Right cardiac atrium (tissue), 5 donors: ENCODE measurements at regions not wholly inside any gene's neighbourhood (a gene's known extent, or its start where the extent isn't known, plus 50 kb on each side); places are given as distances from the start of the nearest gene placed in this dataset.
"Not testable (repeated sequence)": the region's sequence is repeated elsewhere in the genome, so short reads cannot be mapped to it uniquely, and the experiment has no call there.

ENCODE experiments used
- ATAC-seq, 2 donors: fragments of 200-7000 bp; cut with Tn5 transposase; one replicate each; pipeline versions ENCODE4 v1.8.0 to v1.9.1; 2020; ENCODE audit warnings: moderate library complexity in 2 of 2, mild to moderate bottlenecking in 1 of 2
- DNase-seq, 3 donors: peaks; one replicate each; pipeline ENCODE4 v3.0.0-alpha.2; 2020
- H3K27ac ChIP-seq: one replicate; pipeline ENCODE4 v1.5.1; 2013; ENCODE audit warnings: mild to moderate bottlenecking, low read length, control low read depth, moderate library complexity
- H3K27me3 ChIP-seq: one replicate; pipeline ENCODE4 v1.6.1; 2013; ENCODE audit not compliant: control insufficient read depth, insufficient read depth
- H3K4me1 ChIP-seq: one replicate; pipeline ENCODE4 v1.6.1; 2013; ENCODE audit warnings: low read length; ENCODE audit not compliant: control insufficient read depth, insufficient read depth
- H3K4me3 ChIP-seq: one replicate; pipeline ENCODE4 v1.5.1; 2013; ENCODE audit warnings: low read length, control low read depth
- H3K9me3 ChIP-seq: one replicate; pipeline ENCODE4 v1.6.1; 2013; ENCODE audit warnings: low read length; ENCODE audit not compliant: control insufficient read depth
- WGBS: extraction: QIAGEN DNeasy Blood & Tissue Kit; methylation state at CpG from one replicate; pipeline ENCODE4 v1.1.7; 2013; 5-methylcytosine and 5-hydroxymethylcytosine counted together
- intact Hi-C, 4 donors: fragments of 100-400 bp; cut with DNase I; formaldehyde crosslinking; loops; one replicate each; pipeline versions ENCODE4 v1.11.0 to v1.14.0; 2022 to 2023
- donor health status: healthy with polysubstance abuse.
- donor health status: DM: no; HTN: yes; CAD: no.
- donor health status: DM: no; HTN: no; CAD: no.
- donor health status: DM: no; HTN: yes; CAD: no; lungs with severe emphysema.
- donor health status: DM: yes; HTN: yes; CAD: no.

DNA sequence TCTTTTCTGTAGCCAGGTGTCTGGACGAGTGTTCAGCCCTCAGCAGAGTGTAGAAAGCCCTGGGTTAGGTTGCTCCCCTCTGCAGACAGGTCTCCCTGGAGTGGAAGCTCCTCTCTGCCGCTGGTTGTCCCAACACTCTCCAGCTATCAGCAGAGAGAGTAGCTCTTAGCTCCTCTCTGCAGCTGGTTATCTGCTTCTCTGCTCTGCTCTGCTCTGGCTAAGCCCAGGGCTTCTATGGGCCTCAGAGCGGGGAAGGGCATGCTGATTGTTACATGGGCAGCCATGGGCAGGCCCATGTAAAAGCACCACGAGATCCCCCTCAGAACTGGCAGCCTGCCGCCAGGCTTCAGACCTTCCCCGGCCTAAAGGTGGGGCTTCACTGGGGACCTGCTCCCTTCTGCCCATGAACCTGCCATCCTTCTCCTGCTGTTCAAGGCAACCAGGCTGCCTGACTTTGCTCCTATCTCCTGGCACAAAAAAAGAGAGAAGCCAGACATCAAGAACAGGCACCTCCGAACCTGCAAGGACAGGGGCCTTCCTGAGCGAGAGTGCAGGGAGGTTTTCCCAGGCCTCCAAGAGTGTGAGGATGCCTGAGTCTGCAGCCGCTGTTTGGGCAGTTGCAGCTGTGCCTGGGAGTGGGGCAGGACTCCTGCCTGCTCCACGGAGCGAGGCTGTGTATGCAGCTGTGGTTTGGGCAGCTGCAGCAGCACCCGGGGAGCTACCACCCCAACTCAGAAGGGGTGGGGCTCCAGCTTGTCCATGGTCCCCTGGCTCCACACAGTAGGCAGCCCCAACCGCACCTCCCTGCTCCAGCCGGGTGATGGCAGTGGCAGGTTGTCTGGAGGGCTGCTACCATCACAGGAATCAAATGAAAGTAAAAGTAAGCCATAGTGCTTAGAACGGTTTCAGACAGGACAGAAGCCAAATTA lies 973.7 kb downstream of the LTN1 start:
- Histone ChIP-seq H3K27me3 (no peaks in the 10 kb centered on the region), H3K9me3 (no peaks in the 10 kb centered on the region), H3K4me3 (no peak overlapping the region), H3K27ac (no peak overlapping the region), H3K4me1 (no peaks in the 10 kb centered on the region)
- DNase-seq (no peak), ATAC-seq (peak; percentile 57 to 64)
- intact Hi-C loops = no loop called here
- whole genome bisulfite sequencing = 83% methylated on average over 15 of the region's 15 CpGs

DNA sequence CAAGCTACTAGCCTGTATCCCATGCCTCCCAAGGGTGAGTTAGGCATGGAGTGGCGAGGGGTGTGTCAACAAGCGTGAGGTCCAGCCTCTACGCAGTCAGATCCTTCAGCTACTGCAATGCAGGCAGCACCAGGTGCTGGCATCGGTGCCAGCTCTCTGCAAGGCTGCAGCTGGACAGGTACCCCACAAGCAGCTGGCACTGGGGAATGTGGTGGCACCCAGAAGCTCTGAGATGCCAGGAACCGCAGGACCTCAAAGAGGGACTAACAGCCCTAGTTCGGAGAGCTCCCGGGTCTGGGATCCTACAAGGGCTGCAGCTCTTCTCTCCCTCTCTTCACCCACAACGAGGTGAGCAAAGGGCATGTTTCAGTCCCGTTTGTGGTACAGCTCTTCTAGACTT lies 974.5 kb downstream of the LTN1 start:
- no peak for DNase-seq
- Histone ChIP-seq H3K4me1 (no peaks in the 10 kb centered on the region), H3K9me3 (no peaks in the 10 kb centered on the region), H3K27me3 (no peaks in the 10 kb centered on the region), H3K4me3 (no peak overlapping the region), H3K27ac (no peak overlapping the region)
- WGBS = 93% methylated on average over 9 of the region's 9 CpGs
- intact Hi-C loops = no loop called here
- no peak for ATAC-seq

DNA sequence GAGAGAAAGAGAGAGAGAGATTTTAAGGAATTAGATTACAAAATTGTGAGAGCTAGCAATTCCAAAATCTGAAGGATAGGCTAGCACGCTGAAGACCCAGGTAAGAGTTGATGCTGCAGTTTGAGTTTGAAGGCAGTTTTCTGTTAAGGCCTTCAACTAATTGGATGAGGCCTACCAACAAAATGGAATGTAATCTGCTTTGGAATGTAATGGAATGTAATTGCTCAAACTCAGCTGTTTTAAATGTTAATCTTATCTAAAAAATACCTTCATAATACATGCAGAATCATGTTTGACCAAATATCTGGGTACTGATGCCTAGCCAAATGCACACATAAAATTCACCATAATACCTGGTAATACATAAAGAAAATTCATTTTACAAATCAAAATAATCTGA lies 976.1 kb downstream of the LTN1 start:
- Histone ChIP-seq H3K27ac (no peak overlapping the region), H3K27me3 (no peaks in the 10 kb centered on the region), H3K9me3 (no peaks in the 10 kb centered on the region), H3K4me3 (no peak overlapping the region), H3K4me1 (no peaks in the 10 kb centered on the region)
- 99% methylated on average over 1 of the region's 1 CpG for WGBS
- intact Hi-C loops = no loop called here
- DNase-seq (no peak), ATAC-seq (no peak)

- ATAC-seq, intact Hi-C loops: not testable (repeated sequence)
These were observed 979.6 kb downstream of the LTN1 start for GRCh38 chr21:28013123-28013522.

GRCh38 chr21:28011970-28012369 lies 980.7 kb downstream of the LTN1 start:
- H3K27me3 ChIP-seq, H3K4me1 ChIP-seq, intact Hi-C loops, H3K27ac ChIP-seq, H3K9me3 ChIP-seq, ATAC-seq, DNase-seq, H3K4me3 ChIP-seq: not testable (repeated sequence)
- WGBS = 16% methylated on average over 2 of the region's 2 CpGs

More at GRCh38 chr21:28013123-28013522, 979.6 kb downstream of the LTN1 start:
- not testable (repeated sequence) for H3K4me1 ChIP-seq, H3K4me3 ChIP-seq, H3K9me3 ChIP-seq, H3K27me3 ChIP-seq, H3K27ac ChIP-seq, DNase-seq

GRCh38 chr21:28008245-28008644 lies 984.4 kb downstream of the LTN1 start:
- H3K27ac ChIP-seq, H3K27me3 ChIP-seq, ATAC-seq, H3K4me3 ChIP-seq, H3K9me3 ChIP-seq, H3K4me1 ChIP-seq, DNase-seq, intact Hi-C loops: not testable (repeated sequence)
- 50% methylated on average over 3 of the region's 3 CpGs for WGBS

DNA sequence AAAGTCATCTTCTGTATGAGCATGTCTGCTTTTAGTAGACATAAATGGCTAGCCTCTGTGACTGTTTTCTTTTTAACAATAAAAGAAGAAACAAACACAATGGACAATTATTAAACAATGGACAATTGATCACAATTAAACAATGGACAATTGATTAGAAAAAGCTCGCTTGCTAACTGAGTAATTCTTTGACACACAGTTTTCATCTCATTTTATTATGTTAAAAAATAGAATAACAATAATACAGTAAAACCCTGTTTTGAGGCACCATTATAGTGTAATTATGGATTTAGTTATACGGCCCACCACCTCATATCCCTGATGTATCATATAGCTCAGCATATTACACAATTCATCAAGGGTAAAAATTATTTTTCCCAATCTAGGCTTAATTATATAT lies 989.0 kb downstream of the LTN1 start:
- H3K27ac ChIP-seq, DNase-seq, intact Hi-C loops, H3K4me1 ChIP-seq, H3K4me3 ChIP-seq, H3K9me3 ChIP-seq, ATAC-seq, H3K27me3 ChIP-seq: not testable (repeated sequence)
- 95% methylated on average over 2 of the region's 2 CpGs for WGBS

DNA sequence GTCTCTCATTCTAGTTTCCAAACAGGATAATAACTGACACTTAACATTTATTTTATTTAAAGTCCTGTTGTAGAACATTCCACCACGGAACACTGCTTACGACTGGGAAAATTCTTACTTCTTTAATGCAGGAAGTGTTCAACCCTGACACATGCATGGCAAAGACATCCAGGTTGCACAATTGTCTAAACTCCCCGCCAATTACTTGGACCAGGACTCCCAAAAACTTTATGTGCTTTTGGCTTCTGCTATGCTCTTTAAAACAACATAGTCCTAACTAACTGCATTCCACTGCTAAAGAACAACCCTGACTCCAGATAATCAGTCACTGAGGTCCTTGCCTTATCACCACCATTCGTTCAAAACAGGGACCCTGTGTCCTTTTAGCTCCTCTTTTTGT lies 995.8 kb downstream of the LTN1 start:
- 47% methylated on average over 4 of the region's 4 CpGs for WGBS
- peak; percentile 46 to 74 for ATAC-seq
- H3K4me1 ChIP-seq, H3K4me3 ChIP-seq, H3K9me3 ChIP-seq, DNase-seq, H3K27ac ChIP-seq, H3K27me3 ChIP-seq, intact Hi-C loops: not testable (repeated sequence)

GRCh38 chr21:27984663-27985325 lies 1007.9 kb downstream of the LTN1 start:
- H3K4me1 ChIP-seq, DNase-seq, H3K27me3 ChIP-seq, intact Hi-C loops, H3K9me3 ChIP-seq, H3K27ac ChIP-seq, H3K4me3 ChIP-seq, ATAC-seq: not testable (repeated sequence)
- 54% methylated on average over 2 of the region's 2 CpGs for WGBS

- H3K4me1 ChIP-seq, intact Hi-C loops, H3K27ac ChIP-seq, H3K27me3 ChIP-seq, DNase-seq, H3K9me3 ChIP-seq, ATAC-seq, H3K4me3 ChIP-seq: not testable (repeated sequence)
These were observed 1012.6 kb upstream of the ADAMTS5 start for GRCh38 chr21:27979446-27979845.

GRCh38 chr21:27975514-27975913 lies 1008.6 kb upstream of the ADAMTS5 start:
- WGBS = 94% methylated on average over 2 of the region's 2 CpGs
- Histone ChIP-seq H3K9me3 (no peaks in the 10 kb centered on the region), H3K4me3 (no peak overlapping the region), H3K4me1 (no peaks in the 10 kb centered on the region), H3K27me3 (no peaks in the 10 kb centered on the region), H3K27ac (no peak overlapping the region)
- DNase-seq (no peak), ATAC-seq (no peak)
- intact Hi-C loops = no loop called here
